WTC11 (cell line): ENCODE measurements at regions not wholly inside any gene's neighbourhood (a gene's known extent, or its start where the extent isn't known, plus 50 kb on each side); places are given as distances from the start of the nearest gene placed in this dataset.

Source experiments
- ATAC-seq: fragments of 200-7000 bp; cut with Tn5 transposase; 2 replicates; pipeline ENCODE4 v1.10.0; 2021; ENCODE audit warnings: mild to moderate bottlenecking, moderate library complexity
- CTCF ChIA-PET: fragments of 300-600 bp; sonication (Branson Sonifier 250); formaldehyde crosslinking; loops from one replicate; lab custom pipeline; 2021; ENCODE audit warnings: antibody characterized with exemption; lab: Charles Lee
- POLR2A ChIA-PET: fragments of 350-600 bp; sonication (Branson Sonifier 250); formaldehyde crosslinking; loops from one replicate; lab custom pipeline; 2021; ENCODE audit warnings: antibody characterized with exemption; lab: Charles Lee
- DNase-seq: peaks from one replicate; pipeline ENCODE4 v3.0.0; 2021; ENCODE audit warnings: low spot score
- H3K27ac Mint-ChIP-seq: 2 replicates; pipeline ENCODE4 v1.8.0; 2021; ENCODE audit warnings: mixed read lengths
- H3K27me3 Mint-ChIP-seq: 2 replicates; pipeline ENCODE4 v1.8.0; 2021; ENCODE audit warnings: low read depth, mild to moderate bottlenecking, moderate library complexity, mixed read lengths
- H3K36me3 Mint-ChIP-seq: 2 replicates; pipeline ENCODE4 v1.8.0; 2021; ENCODE audit warnings: mixed read lengths
- H3K4me1 Mint-ChIP-seq: 2 replicates; pipeline ENCODE4 v1.8.0; 2022; ENCODE audit warnings: mixed read lengths
- H3K4me3 Mint-ChIP-seq: 2 replicates; pipeline ENCODE4 v1.8.0; 2021; ENCODE audit warnings: mild to moderate bottlenecking, moderate library complexity, mixed read lengths
- H3K9me3 Mint-ChIP-seq: 2 replicates; pipeline ENCODE4 v1.8.0; 2021; ENCODE audit warnings: mixed read lengths
- ATF1 ChIP-seq: sonication (generic); formaldehyde crosslinking; IDR thresholded peaks from 2 replicates; pipeline ENCODE4 v1.8.1; 2023; ENCODE audit warnings: mild to moderate bottlenecking, moderate library complexity, missing genetic modification reagents
- E2F1 ChIP-seq: sonication (generic); formaldehyde crosslinking; IDR thresholded peaks from 2 replicates; pipeline ENCODE4 v1.8.0; 2022; ENCODE audit warnings: mild to moderate bottlenecking, missing genetic modification reagents
- ETV6 ChIP-seq: sonication (generic); formaldehyde crosslinking; IDR thresholded peaks from 2 replicates; pipeline ENCODE4 v1.8.1; 2022; ENCODE audit warnings: mild to moderate bottlenecking, missing genetic modification reagents
- FOXK1 ChIP-seq: sonication (generic); formaldehyde crosslinking; IDR thresholded peaks from 2 replicates; pipeline ENCODE4 v1.8.0; 2022; ENCODE audit warnings: mild to moderate bottlenecking, moderate library complexity, missing genetic modification reagents
- FOXP1 ChIP-seq: sonication (generic); formaldehyde crosslinking; IDR thresholded peaks from 2 replicates; pipeline ENCODE4 v1.8.0; 2022; ENCODE audit warnings: missing genetic modification reagents, mild to moderate bottlenecking, moderate library complexity, borderline replicate concordance
- JAZF1 ChIP-seq: fragments of 250-450 bp; sonication (Bioruptor Pico); IDR thresholded peaks from 2 replicates; pipeline ENCODE4 v1.9.0; 2021; ENCODE audit warnings: moderate library complexity, mild to moderate bottlenecking, inconsistent platforms
- MXD4 ChIP-seq: fragments of 250-450 bp; sonication (Bioruptor Pico); IDR thresholded peaks from 2 replicates; pipeline ENCODE4 v1.8.0; 2021; ENCODE audit warnings: mild to moderate bottlenecking, moderate library complexity, borderline replicate concordance
- NFYB ChIP-seq: sonication (generic); formaldehyde crosslinking; conservative IDR thresholded peaks from 2 replicates; pipeline ENCODE4 v1.8.0; 2022; ENCODE audit warnings: low read depth, missing genetic modification reagents
- PRRX2 ChIP-seq: fragments of 250-450 bp; sonication (Bioruptor Pico); IDR thresholded peaks from 2 replicates; pipeline ENCODE4 v1.8.0; 2021; ENCODE audit warnings: mild to moderate bottlenecking
- SOX15 ChIP-seq: fragments of 250-450 bp; sonication (Bioruptor Pico); IDR thresholded peaks from 2 replicates; pipeline ENCODE4 v1.9.0; 2021; ENCODE audit warnings: mild to moderate bottlenecking
- SP1 ChIP-seq: sonication (generic); formaldehyde crosslinking; conservative IDR thresholded peaks from 2 replicates; pipeline ENCODE4 v1.8.1; 2022; ENCODE audit warnings: missing genetic modification reagents
- ZNF138 ChIP-seq: sonication (generic); formaldehyde crosslinking; conservative IDR thresholded peaks from 2 replicates; pipeline ENCODE4 v1.8.1; 2022; ENCODE audit warnings: mild to moderate bottlenecking, moderate library complexity, missing genetic modification reagents
- ZNF263 ChIP-seq: sonication (generic); formaldehyde crosslinking; IDR thresholded peaks from 2 replicates; pipeline ENCODE4 v1.8.1; 2022; ENCODE audit warnings: low read depth, mild to moderate bottlenecking, moderate library complexity, missing genetic modification reagents
- ZNF281 ChIP-seq: sonication (generic); formaldehyde crosslinking; IDR thresholded peaks from 2 replicates; pipeline ENCODE4 v1.8.0; 2023; ENCODE audit warnings: mild to moderate bottlenecking, missing genetic modification reagents
- ZNF396 ChIP-seq: fragments of 250-450 bp; sonication (Bioruptor Pico); IDR thresholded peaks from 2 replicates; pipeline ENCODE4 v1.8.0; 2021; ENCODE audit warnings: mild to moderate bottlenecking, moderate library complexity, borderline replicate concordance
- ZSCAN18 ChIP-seq: fragments of 250-450 bp; sonication (Bioruptor Pico); IDR thresholded peaks from 2 replicates; pipeline ENCODE4 v2.1.2; 2022; ENCODE audit warnings: mild to moderate bottlenecking, moderate library complexity
- TF ChIP-seq, protein P1 (sequence below): fragments of 250-450 bp; sonication (Bioruptor Pico); conservative IDR thresholded peaks from 2 replicates; pipeline ENCODE4 v1.9.0; 2021; ENCODE audit warnings: mild to moderate bottlenecking
- TF ChIP-seq, protein P2 (sequence below): sonication (generic); formaldehyde crosslinking; IDR thresholded peaks from 2 replicates; pipeline ENCODE4 v1.8.1; 2022; ENCODE audit warnings: missing genetic modification reagents, borderline replicate concordance
- TF ChIP-seq, protein P3 (sequence below): sonication (generic); formaldehyde crosslinking; IDR thresholded peaks from 2 replicates; pipeline ENCODE4 v1.8.1; 2022; ENCODE audit warnings: low read depth, missing genetic modification reagents, borderline replicate concordance
- TF ChIP-seq, protein P4 (sequence below): fragments of 250-450 bp; sonication (Bioruptor Pico); IDR thresholded peaks from 2 replicates; pipeline ENCODE4 v1.8.0; 2021; ENCODE audit warnings: mild to moderate bottlenecking
- TF ChIP-seq, protein P5 (sequence below): sonication (generic); formaldehyde crosslinking; IDR thresholded peaks from 2 replicates; pipeline ENCODE4 v1.8.0; 2022; ENCODE audit warnings: mild to moderate bottlenecking, missing genetic modification reagents

GRCh38 chr11:32013603-32014002 is 77.3 kb upstream of the RCN1 start:
- no peaks in the 10 kb centered on the region for H3K36me3 Mint-ChIP-seq
- ATAC-seq (no peak), DNase-seq (no peak)
- no peak overlapping the region for H3K4me3 Mint-ChIP-seq
- H3K4me1 Mint-ChIP-seq: peaks cover 11% of the 10 kb centered on the region
- POLR2A ChIA-PET: no interaction called here
- peaks cover 3% of the 10 kb centered on the region for H3K9me3 Mint-ChIP-seq
- no peaks in the 10 kb centered on the region; the same call in 1 of the 2 replicates for H3K27me3 Mint-ChIP-seq
- H3K27ac Mint-ChIP-seq: no peak overlapping the region
- no peak for TF ChIP-seq ETV6 (CRISPR knock-in tag)
- TF ChIP-seq, protein P1, sequence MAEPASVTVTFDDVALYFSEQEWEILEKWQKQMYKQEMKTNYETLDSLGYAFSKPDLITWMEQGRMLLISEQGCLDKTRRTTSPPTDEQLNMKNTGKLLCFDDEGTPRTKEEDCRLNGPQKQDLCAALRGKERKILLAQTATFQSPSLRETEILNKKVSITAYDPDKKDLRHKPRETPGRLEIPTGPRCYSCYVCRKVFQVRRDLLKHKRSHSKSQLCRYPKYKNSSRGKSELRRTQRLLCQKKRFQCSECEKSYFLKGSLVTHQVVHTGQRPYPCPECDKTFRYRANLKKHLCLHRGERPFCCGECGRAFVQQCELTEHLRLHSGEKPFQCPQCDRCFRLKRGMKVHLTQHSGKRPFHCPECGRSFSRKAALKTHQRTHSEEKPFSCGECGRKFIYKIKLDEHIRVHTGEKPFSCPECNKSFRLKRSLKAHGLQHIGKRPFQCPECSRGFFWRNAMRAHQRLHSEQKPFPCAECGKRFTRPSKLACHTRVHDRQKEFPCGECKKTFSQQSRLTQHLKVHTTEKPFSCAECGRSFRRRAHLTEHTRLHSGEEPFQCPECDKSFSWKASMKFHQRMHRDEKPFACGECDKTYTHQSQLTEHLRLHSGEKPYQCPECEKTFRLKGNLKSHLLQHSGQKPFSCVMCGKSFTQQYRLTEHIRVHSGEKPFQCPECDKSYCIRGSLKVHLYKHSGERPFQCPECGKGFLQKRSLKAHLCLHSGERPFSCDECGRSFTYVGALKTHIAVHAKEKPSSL (CRISPR knock-in tag): no peak
- TF ChIP-seq PRRX2 (CRISPR knock-in tag): no peak
- no peak for TF ChIP-seq ZNF263 (CRISPR knock-in tag)
- no peak for TF ChIP-seq JAZF1
- no peak for TF ChIP-seq NFYB (CRISPR knock-in tag)
- TF ChIP-seq, protein P2, sequence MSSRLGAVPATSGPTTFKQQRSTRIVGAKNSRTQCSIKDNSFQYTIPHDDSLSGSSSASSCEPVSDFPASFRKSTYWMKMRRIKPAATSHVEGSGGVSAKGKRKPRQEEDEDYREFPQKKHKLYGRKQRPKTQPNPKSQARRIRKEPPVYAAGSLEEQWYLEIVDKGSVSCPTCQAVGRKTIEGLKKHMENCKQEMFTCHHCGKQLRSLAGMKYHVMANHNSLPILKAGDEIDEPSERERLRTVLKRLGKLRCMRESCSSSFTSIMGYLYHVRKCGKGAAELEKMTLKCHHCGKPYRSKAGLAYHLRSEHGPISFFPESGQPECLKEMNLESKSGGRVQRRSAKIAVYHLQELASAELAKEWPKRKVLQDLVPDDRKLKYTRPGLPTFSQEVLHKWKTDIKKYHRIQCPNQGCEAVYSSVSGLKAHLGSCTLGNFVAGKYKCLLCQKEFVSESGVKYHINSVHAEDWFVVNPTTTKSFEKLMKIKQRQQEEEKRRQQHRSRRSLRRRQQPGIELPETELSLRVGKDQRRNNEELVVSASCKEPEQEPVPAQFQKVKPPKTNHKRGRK (CRISPR knock-in tag): no peak
- no peak for TF ChIP-seq ZNF281
- TF ChIP-seq E2F1 (CRISPR knock-in tag): no peak
- TF ChIP-seq, all 79 proteins: peak for 0
- CTCF ChIA-PET: no interaction called here

GRCh38 chr11:32012049-32012448 is 78.8 kb upstream of the RCN1 start:
- H3K27ac Mint-ChIP-seq: no peak overlapping the region
- H3K4me3 Mint-ChIP-seq: no peak overlapping the region
- ATAC-seq (no peak), DNase-seq (no peak)
- H3K9me3 Mint-ChIP-seq: peaks cover 3% of the 10 kb centered on the region
- H3K27me3 Mint-ChIP-seq: no peaks in the 10 kb centered on the region; the same call in 1 of the 2 replicates
- peaks cover 12% of the 10 kb centered on the region for H3K4me1 Mint-ChIP-seq
- ChIA-PET CTCF (interaction anchor here (1.1 kb wide), 1 partner anchor 220 kb away, joined by 3 read pairs; no protein-coding TSS in a partner anchor), POLR2A (no interaction called here)
- no peaks in the 10 kb centered on the region for H3K36me3 Mint-ChIP-seq
- TF ChIP-seq ZNF396 (CRISPR knock-in tag) (no peak), ZSCAN18 (CRISPR knock-in tag) (no peak), MXD4 (CRISPR knock-in tag) (no peak), SOX15 (CRISPR knock-in tag) (no peak), ATF1 (CRISPR knock-in tag) (no peak), FOXK1 (no peak), ZNF138 (CRISPR knock-in tag) (no peak), FOXP1 (CRISPR knock-in tag) (no peak), SP1 (no peak)
- TF ChIP-seq, protein P3, sequence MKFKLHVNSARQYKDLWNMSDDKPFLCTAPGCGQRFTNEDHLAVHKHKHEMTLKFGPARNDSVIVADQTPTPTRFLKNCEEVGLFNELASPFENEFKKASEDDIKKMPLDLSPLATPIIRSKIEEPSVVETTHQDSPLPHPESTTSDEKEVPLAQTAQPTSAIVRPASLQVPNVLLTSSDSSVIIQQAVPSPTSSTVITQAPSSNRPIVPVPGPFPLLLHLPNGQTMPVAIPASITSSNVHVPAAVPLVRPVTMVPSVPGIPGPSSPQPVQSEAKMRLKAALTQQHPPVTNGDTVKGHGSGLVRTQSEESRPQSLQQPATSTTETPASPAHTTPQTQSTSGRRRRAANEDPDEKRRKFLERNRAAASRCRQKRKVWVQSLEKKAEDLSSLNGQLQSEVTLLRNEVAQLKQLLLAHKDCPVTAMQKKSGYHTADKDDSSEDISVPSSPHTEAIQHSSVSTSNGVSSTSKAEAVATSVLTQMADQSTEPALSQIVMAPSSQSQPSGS (CRISPR knock-in tag): no peak
- TF ChIP-seq, protein P4, sequence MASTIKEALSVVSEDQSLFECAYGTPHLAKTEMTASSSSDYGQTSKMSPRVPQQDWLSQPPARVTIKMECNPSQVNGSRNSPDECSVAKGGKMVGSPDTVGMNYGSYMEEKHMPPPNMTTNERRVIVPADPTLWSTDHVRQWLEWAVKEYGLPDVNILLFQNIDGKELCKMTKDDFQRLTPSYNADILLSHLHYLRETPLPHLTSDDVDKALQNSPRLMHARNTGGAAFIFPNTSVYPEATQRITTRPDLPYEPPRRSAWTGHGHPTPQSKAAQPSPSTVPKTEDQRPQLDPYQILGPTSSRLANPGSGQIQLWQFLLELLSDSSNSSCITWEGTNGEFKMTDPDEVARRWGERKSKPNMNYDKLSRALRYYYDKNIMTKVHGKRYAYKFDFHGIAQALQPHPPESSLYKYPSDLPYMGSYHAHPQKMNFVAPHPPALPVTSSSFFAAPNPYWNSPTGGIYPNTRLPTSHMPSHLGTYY (CRISPR knock-in tag): no peak
- TF ChIP-seq, protein P5, sequence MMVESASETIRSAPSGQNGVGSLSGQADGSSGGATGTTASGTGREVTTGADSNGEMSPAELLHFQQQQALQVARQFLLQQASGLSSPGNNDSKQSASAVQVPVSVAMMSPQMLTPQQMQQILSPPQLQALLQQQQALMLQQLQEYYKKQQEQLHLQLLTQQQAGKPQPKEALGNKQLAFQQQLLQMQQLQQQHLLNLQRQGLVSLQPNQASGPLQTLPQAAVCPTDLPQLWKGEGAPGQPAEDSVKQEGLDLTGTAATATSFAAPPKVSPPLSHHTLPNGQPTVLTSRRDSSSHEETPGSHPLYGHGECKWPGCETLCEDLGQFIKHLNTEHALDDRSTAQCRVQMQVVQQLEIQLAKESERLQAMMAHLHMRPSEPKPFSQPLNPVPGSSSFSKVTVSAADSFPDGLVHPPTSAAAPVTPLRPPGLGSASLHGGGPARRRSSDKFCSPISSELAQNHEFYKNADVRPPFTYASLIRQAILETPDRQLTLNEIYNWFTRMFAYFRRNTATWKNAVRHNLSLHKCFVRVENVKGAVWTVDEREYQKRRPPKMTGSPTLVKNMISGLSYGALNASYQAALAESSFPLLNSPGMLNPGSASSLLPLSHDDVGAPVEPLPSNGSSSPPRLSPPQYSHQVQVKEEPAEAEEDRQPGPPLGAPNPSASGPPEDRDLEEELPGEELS (CRISPR knock-in tag): no peak
